ENCODE measurements at regions not wholly inside any gene's neighbourhood (a gene's known extent, or its start where the extent isn't known, plus 50 kb on each side); places are given as distances from the start of the nearest gene placed in this dataset.
A peak's percentile ranks its signal among the peaks of the same experiment; 100 is the strongest.

GRCh38 chr14:98085751-98086150 is 1186.2 kb downstream of the BCL11B start:
- no peak for DNase-seq

- no peak for DNase-seq
Measured at GRCh38 chr14:98093111-98093510, 1178.9 kb downstream of the BCL11B start.

- DNase-seq, result no peak
Measured at GRCh38 chr14:98099527-98099926, 1172.5 kb downstream of the BCL11B start.

GRCh38 chr14:98101323-98101722 is 1170.7 kb downstream of the BCL11B start:
- DNase-seq, result no peak

- DNase-seq, result no peak
Measured at GRCh38 chr14:98103705-98104104, 1168.3 kb downstream of the BCL11B start.

- no peak for DNase-seq
Measured at GRCh38 chr14:98109326-98109725, 1162.7 kb downstream of the BCL11B start.

- no peak for DNase-seq
Measured at GRCh38 chr14:98112194-98112780, 1159.7 kb downstream of the BCL11B start.

- no peak for DNase-seq
Measured at GRCh38 chr14:98114122-98114895, 1157.7 kb downstream of the BCL11B start.

GRCh38 chr14:98114946-98115345 is 1157.1 kb downstream of the BCL11B start:
- DNase-seq, result no peak

GRCh38 chr14:98118749-98119148 is 1153.2 kb downstream of the BCL11B start:
- no peak for DNase-seq

- no peak for DNase-seq
Measured at GRCh38 chr14:98119739-98120138, 1152.3 kb downstream of the BCL11B start.

- DNase-seq, result no peak
Measured at GRCh38 chr14:98120831-98121464, 1151.0 kb downstream of the BCL11B start.

GRCh38 chr14:98122527-98122926 is 1149.5 kb downstream of the BCL11B start:
- DNase-seq, result no peak

GRCh38 chr14:98130691-98131090 is 1141.3 kb downstream of the BCL11B start:
- no peak for DNase-seq

- no peak for DNase-seq
Measured at GRCh38 chr14:98131406-98131805, 1140.6 kb downstream of the BCL11B start.

GRCh38 chr14:98133806-98134205 is 1138.2 kb downstream of the BCL11B start:
- no peak for DNase-seq

- no peak for DNase-seq
Measured at GRCh38 chr14:98136012-98136789, 1135.8 kb downstream of the BCL11B start.

GRCh38 chr14:98137131-98138025 is 1134.6 kb downstream of the BCL11B start:
- DNase-seq, result no peak

- DNase-seq, result peak; percentile 43
Measured at GRCh38 chr14:98138666-98139065, 1133.3 kb downstream of the BCL11B start.

- no peak for DNase-seq
Measured at GRCh38 chr14:98140862-98141530, 1131.0 kb downstream of the BCL11B start.

GRCh38 chr14:98143566-98143965 is 1128.4 kb downstream of the BCL11B start:
- no peak for DNase-seq

GRCh38 chr14:98144964-98145363 is 1127.0 kb downstream of the BCL11B start:
- DNase-seq, result no peak
